PFSK-1 (cell line): ENCODE measurements at regions not wholly inside any gene's neighbourhood (a gene's known extent, or its start where the extent isn't known, plus 50 kb on each side); places are given as distances from the start of the nearest gene placed in this dataset.

ENCODE experiments used
- FOXP2 ChIP-seq: optimal IDR thresholded peaks from 2 replicates; pipeline ENCODE3; 2011; ENCODE audit warnings: borderline replicate concordance, control low read depth, inconsistent platforms; ENCODE audit not compliant: insufficient read depth; ENCODE audit errors: extremely low read length, extremely low read depth
- POLR2AphosphoS5 ChIP-seq: IDR thresholded peaks from 2 replicates; pipeline ENCODE4 v1.6.1; 2012; ENCODE audit warnings: low read depth, mild to moderate bottlenecking, control low read depth, low read length, moderate library complexity
- SIN3A ChIP-seq: IDR thresholded peaks from 2 replicates; pipeline ENCODE4 v1.6.1; 2012; ENCODE audit warnings: mild to moderate bottlenecking, low read length, moderate library complexity, borderline replicate concordance; ENCODE audit not compliant: insufficient read depth
- TAF1 ChIP-seq: IDR thresholded peaks from 2 replicates; pipeline ENCODE4 v1.6.1; 2012; ENCODE audit warnings: low read length, control low read depth, borderline replicate concordance; ENCODE audit not compliant: insufficient read depth
- TF ChIP-seq, protein P1 (sequence below), 2 experiments: IDR thresholded peaks; 2 replicates each; pipeline versions ENCODE4 v1.6.1 to v1.8.0; 2011 to 2012; ENCODE audit warnings: low read depth in 2 of 2, low read length in 2 of 2, control low read depth in 1 of 2, inconsistent platforms in 1 of 2, mild to moderate bottlenecking in 1 of 2, moderate library complexity in 1 of 2; ENCODE audit not compliant: insufficient read depth in 1 of 2

DNA sequence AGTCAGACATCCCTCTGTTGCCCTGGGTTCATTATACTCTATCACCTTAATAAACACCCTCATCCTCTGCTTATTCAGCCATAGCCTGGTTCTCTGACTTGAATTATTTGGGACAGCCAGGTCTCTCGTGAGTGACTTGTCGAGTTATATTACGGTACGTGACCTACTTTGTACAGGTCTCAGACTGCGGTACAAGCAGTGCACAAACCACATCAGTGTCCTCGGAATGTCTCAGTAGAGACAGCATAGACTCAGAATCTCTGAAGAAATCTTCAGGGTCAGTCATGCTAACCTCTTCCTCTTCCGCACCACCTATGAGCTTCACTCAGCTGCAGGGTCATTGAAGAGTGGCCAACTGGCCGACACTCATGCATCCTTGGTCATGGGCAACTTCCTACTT, 860.8 kb downstream of the BCL11B start:
- no peak for TF ChIP-seq SIN3A
- no peak for TF ChIP-seq POLR2AphosphoS5
- TF ChIP-seq, protein P1, sequence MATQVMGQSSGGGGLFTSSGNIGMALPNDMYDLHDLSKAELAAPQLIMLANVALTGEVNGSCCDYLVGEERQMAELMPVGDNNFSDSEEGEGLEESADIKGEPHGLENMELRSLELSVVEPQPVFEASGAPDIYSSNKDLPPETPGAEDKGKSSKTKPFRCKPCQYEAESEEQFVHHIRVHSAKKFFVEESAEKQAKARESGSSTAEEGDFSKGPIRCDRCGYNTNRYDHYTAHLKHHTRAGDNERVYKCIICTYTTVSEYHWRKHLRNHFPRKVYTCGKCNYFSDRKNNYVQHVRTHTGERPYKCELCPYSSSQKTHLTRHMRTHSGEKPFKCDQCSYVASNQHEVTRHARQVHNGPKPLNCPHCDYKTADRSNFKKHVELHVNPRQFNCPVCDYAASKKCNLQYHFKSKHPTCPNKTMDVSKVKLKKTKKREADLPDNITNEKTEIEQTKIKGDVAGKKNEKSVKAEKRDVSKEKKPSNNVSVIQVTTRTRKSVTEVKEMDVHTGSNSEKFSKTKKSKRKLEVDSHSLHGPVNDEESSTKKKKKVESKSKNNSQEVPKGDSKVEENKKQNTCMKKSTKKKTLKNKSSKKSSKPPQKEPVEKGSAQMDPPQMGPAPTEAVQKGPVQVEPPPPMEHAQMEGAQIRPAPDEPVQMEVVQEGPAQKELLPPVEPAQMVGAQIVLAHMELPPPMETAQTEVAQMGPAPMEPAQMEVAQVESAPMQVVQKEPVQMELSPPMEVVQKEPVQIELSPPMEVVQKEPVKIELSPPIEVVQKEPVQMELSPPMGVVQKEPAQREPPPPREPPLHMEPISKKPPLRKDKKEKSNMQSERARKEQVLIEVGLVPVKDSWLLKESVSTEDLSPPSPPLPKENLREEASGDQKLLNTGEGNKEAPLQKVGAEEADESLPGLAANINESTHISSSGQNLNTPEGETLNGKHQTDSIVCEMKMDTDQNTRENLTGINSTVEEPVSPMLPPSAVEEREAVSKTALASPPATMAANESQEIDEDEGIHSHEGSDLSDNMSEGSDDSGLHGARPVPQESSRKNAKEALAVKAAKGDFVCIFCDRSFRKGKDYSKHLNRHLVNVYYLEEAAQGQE (IDR thresholded peaks at IDR 0.05; ENCODE audit: insufficient read depth in 1 of 2, low read depth in 2 of 2, low read length in 2 of 2): no peak
- no peak for TF ChIP-seq TAF1
- no peak for TF ChIP-seq FOXP2

DNA sequence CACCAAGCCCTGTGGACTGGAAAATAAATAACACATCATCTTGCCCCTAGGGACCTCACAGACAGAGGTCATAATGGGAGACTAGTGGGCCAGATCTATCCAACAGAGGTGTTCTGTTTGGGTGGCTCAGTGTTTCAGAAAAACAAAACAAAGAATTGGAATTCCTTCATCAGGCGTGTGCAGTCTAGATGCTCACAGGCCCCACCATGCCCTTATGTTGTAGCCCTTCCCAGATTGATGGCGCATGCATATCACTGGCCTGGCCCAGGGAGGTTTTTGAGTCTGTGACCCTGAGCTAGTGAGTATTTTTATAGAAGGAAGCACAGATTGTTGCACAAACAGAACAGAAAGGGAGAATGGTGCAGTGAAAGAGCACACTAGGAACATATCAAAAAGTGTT, 859.6 kb downstream of the BCL11B start:
- TF ChIP-seq FOXP2: no peak
- TF ChIP-seq, protein P1 (IDR thresholded peaks at IDR 0.05; ENCODE audit: insufficient read depth in 1 of 2, low read depth in 2 of 2, low read length in 2 of 2): no peak
- TF ChIP-seq TAF1: no peak

DNA sequence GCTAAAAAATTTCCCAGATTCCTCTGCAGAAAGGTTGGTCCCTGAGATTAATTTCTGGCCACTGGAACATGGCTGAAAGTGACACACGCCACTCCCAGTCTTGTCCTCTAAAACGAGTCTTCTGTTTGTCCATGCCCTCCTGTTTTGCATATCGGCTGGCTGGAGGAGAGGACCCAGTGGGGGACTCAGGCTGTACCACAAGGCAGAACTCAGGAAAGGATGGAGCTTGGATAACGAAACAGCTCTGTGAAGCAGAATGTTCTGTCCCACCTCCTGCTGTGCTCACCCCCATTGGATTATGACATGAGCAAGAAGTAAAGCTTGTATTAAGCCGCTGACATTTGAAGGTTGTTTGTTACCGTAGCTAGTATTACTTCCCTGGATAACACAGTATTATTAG, 856.2 kb downstream of the BCL11B start:
- no peak for TF ChIP-seq POLR2AphosphoS5
- no peak for TF ChIP-seq FOXP2
- TF ChIP-seq, protein P1 (IDR thresholded peaks at IDR 0.05; ENCODE audit: insufficient read depth in 1 of 2, low read depth in 2 of 2, low read length in 2 of 2): no peak
- no peak for TF ChIP-seq SIN3A
- TF ChIP-seq TAF1: no peak

DNA sequence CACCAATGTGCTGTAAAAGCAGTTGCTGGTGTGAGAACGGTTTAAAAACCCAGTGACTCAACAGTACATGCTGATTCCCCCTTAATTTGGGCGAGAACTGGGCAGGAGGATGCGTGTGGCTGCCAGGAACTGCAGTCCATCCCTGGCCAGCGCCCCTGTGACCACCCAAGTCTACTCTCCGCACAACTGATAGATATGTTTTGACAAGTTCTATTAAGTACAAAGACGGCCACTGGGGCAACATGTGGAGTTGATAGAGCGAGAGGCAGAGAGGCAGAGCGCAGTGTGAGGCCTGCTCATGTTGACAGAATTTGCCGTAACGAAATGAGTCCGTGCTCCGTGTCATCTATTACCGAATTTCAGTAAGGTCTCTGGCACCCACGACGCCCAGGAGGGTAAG, 855.0 kb downstream of the BCL11B start:
- TF ChIP-seq SIN3A (no peak), FOXP2 (no peak), POLR2AphosphoS5 (no peak), TAF1 (no peak)
- TF ChIP-seq, protein P1 (IDR thresholded peaks at IDR 0.05; ENCODE audit: insufficient read depth in 1 of 2, low read depth in 2 of 2, low read length in 2 of 2): no peak

DNA sequence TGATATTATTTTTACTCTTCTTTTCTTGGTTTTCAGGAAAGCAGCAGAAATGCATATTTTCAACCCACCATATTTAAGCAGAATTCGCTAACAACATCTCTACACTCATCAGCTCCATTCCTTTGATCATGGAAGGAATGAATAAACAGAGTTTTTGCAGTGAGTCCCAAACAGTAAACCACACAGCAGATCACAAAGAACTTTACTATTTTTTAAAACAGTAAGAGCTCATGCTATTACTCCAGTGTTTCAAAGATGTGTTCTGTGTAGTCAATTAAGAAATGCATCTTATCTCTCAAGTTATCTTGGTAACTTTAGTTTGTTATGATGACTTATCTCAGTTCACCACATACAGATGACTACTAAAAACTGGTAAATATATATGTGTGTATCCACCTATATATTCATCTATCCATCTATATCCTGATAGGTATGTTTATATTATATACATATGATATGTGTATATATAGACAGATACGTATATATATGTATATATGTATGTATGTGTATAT, 843.5 kb downstream of the BCL11B start:
- TF ChIP-seq, protein P1 (IDR thresholded peaks at IDR 0.05; ENCODE audit: insufficient read depth in 1 of 2, low read depth in 2 of 2, low read length in 2 of 2): no peak
